Suprapubic skin (tissue), 4 donors: ENCODE measurements at regions not wholly inside any gene's neighbourhood (a gene's known extent, or its start where the extent isn't known, plus 50 kb on each side); places are given as distances from the start of the nearest gene placed in this dataset.

Experiments used
- DNase-seq, 2 donors: peaks; one replicate each; pipeline ENCODE4 v3.0.0-alpha.2; 2019; ENCODE audit warnings: low spot score in 2 of 2
- H3K27ac ChIP-seq: fragments of 200-600 bp; sonication (generic); one replicate; pipeline ENCODE4 v1.5.1; 2019
- H3K27me3 ChIP-seq: fragments of 200-600 bp; sonication (generic); one replicate; pipeline ENCODE4 v1.5.1; 2019
- H3K36me3 ChIP-seq: fragments of 200-600 bp; sonication (generic); one replicate; pipeline ENCODE4 v1.5.1; 2019
- H3K4me1 ChIP-seq: fragments of 200-600 bp; sonication (generic); one replicate; pipeline ENCODE4 v1.5.1; 2019
- H3K4me3 ChIP-seq: fragments of 200-600 bp; sonication (generic); one replicate; pipeline ENCODE4 v1.5.1; 2019; ENCODE audit warnings: mild to moderate bottlenecking
- H3K9me3 ChIP-seq: fragments of 200-600 bp; sonication (generic); one replicate; pipeline ENCODE4 v1.5.1; 2019
- EP300 ChIP-seq: sonication (generic); formaldehyde crosslinking; IDR thresholded peaks from one replicate; pipeline ENCODE4 v1.6.1; 2017; ENCODE audit warnings: antibody characterized with exemption
- POLR2A ChIP-seq, 2 donors: fragments of 450-650 bp; IDR thresholded peaks; one replicate each; pipeline ENCODE4 v1.6.1; 2017; ENCODE audit warnings: antibody characterized with exemption in 2 of 2, mild to moderate bottlenecking in 2 of 2, moderate library complexity in 2 of 2
- POLR2AphosphoS5 ChIP-seq, 3 donors: sonication (generic); formaldehyde crosslinking; IDR thresholded peaks; one replicate each; pipeline ENCODE4 v1.6.1; 2017; ENCODE audit warnings: antibody characterized with exemption in 3 of 3
- WGBS: methylation state at CpG from one replicate; pipeline ENCODE4 v1.1.5; 2018; 5-methylcytosine and 5-hydroxymethylcytosine counted together
- TF ChIP-seq, protein P1 (sequence below), 2 donors: fragments of 200-600 bp in 1 of 2; fragments of 450-650 bp in 1 of 2; sonication (generic) in 1 of 2; IDR thresholded peaks; one replicate each; pipeline ENCODE4 v1.5.1; 2016 to 2019; ENCODE audit warnings: antibody characterized with exemption in 2 of 2, mild to moderate bottlenecking in 1 of 2, moderate library complexity in 1 of 2

GRCh38 chr7:34207810-34208209 lies 302.5 kb downstream of the BMPER start:
- Histone ChIP-seq H3K27ac (no peak overlapping the region), H3K36me3 (no peaks in the 10 kb centered on the region), H3K27me3 (no peaks in the 10 kb centered on the region), H3K4me3 (no peak overlapping the region), H3K9me3 (no peaks in the 10 kb centered on the region), H3K4me1 (no peaks in the 10 kb centered on the region)
- DNase-seq: no peak
- 91% methylated on average over 5 of the region's 5 CpGs for WGBS
- TF ChIP-seq POLR2AphosphoS5 (IDR thresholded peaks at IDR 0.05) (no peak), POLR2A (IDR thresholded peaks at IDR 0.05) (no peak), EP300 (no peak)
- TF ChIP-seq, protein P1, sequence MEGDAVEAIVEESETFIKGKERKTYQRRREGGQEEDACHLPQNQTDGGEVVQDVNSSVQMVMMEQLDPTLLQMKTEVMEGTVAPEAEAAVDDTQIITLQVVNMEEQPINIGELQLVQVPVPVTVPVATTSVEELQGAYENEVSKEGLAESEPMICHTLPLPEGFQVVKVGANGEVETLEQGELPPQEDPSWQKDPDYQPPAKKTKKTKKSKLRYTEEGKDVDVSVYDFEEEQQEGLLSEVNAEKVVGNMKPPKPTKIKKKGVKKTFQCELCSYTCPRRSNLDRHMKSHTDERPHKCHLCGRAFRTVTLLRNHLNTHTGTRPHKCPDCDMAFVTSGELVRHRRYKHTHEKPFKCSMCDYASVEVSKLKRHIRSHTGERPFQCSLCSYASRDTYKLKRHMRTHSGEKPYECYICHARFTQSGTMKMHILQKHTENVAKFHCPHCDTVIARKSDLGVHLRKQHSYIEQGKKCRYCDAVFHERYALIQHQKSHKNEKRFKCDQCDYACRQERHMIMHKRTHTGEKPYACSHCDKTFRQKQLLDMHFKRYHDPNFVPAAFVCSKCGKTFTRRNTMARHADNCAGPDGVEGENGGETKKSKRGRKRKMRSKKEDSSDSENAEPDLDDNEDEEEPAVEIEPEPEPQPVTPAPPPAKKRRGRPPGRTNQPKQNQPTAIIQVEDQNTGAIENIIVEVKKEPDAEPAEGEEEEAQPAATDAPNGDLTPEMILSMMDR (IDR thresholded peaks at IDR 0.05): no peak

GRCh38 chr7:34208878-34209621 lies 303.7 kb downstream of the BMPER start:
- Histone ChIP-seq H3K9me3 (no peaks in the 10 kb centered on the region), H3K4me3 (no peak overlapping the region), H3K27me3 (no peaks in the 10 kb centered on the region), H3K4me1 (no peaks in the 10 kb centered on the region), H3K36me3 (no peaks in the 10 kb centered on the region), H3K27ac (no peak overlapping the region)
- WGBS: 75% methylated on average over 5 of the region's 5 CpGs
- no peak for DNase-seq
- TF ChIP-seq POLR2AphosphoS5 (IDR thresholded peaks at IDR 0.05): no peak
- TF ChIP-seq POLR2A (IDR thresholded peaks at IDR 0.05): no peak
- TF ChIP-seq, protein P1 (IDR thresholded peaks at IDR 0.05): no peak
- no peak for TF ChIP-seq EP300

DNA sequence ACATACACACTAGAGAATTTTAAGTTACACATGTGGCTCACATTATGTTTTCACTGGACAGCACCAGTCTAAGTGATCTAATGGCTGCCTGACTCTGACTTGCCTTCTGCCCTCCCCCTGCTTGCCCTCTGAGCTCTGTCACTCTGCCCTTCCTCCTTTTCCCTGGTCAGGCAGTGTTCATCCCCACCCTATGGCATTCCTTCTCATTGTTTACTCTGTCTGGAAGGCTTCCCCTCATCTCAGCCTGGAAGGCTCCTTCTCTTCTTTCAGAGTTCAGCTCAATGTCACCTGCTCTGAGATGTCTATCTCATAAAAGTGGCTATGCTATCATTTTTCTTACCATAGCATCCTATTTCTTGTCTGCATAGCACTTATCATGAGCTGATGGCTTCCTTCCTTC lies 305.7 kb downstream of the BMPER start:
- no peak for DNase-seq
- H3K27me3 ChIP-seq: no peaks in the 10 kb centered on the region
- no peak overlapping the region for H3K4me3 ChIP-seq
- no peak overlapping the region for H3K27ac ChIP-seq
- no peaks in the 10 kb centered on the region for H3K36me3 ChIP-seq
- H3K9me3 ChIP-seq: no peaks in the 10 kb centered on the region
- no peaks in the 10 kb centered on the region for H3K4me1 ChIP-seq
- TF ChIP-seq, protein P1 (IDR thresholded peaks at IDR 0.05): no peak
- TF ChIP-seq EP300 (no peak), POLR2A (IDR thresholded peaks at IDR 0.05) (no peak), POLR2AphosphoS5 (IDR thresholded peaks at IDR 0.05) (no peak)

- no peak overlapping the region for H3K27ac ChIP-seq
- no peaks in the 10 kb centered on the region for H3K27me3 ChIP-seq
- DNase-seq: no peak
- no peak for TF ChIP-seq POLR2AphosphoS5 (IDR thresholded peaks at IDR 0.05)
- no peak for TF ChIP-seq POLR2A (IDR thresholded peaks at IDR 0.05)
- TF ChIP-seq, protein P1 (IDR thresholded peaks at IDR 0.05): no peak
- no peak for TF ChIP-seq EP300
- no peaks in the 10 kb centered on the region for H3K9me3 ChIP-seq
- no peaks in the 10 kb centered on the region for H3K36me3 ChIP-seq
- H3K4me3 ChIP-seq: no peak overlapping the region
- WGBS: 89% methylated on average over 1 of the region's 1 CpG
- no peaks in the 10 kb centered on the region for H3K4me1 ChIP-seq
Observed at GRCh38 chr7:34217972-34218371, 312.6 kb downstream of the BMPER start.

DNA sequence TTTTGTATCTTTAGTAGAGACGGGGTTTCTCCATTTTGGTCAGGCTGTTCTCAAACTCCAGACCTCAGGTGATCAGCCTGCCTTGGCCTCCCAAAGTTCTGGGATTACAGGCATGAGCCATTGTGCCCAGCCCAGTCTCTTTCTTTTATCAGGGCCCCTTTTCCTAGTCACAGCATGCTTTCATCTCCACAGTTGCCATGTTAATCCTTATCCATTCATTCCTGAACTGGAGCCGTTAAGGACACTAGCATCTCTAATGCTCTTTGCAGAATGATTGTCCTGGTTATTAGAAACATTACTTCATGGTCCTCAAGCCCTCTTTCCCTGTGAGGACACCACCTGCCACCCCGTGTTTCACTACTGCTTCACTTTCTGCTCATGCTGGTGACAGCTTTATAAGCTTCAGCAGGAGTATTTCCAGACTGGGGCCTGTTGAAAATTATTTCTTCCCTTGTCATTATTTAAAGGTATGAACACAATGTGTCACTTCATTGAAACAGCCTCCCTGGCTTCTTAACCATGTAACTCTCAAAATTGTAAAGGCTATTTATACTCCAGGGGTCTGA lies 313.9 kb downstream of the BMPER start:
- TF ChIP-seq POLR2AphosphoS5 (IDR thresholded peaks at IDR 0.05): no peak
- TF ChIP-seq POLR2A (IDR thresholded peaks at IDR 0.05): no peak
- TF ChIP-seq EP300: no peak
- TF ChIP-seq, protein P1 (IDR thresholded peaks at IDR 0.05): no peak
- no peaks in the 10 kb centered on the region for H3K36me3 ChIP-seq
- no peaks in the 10 kb centered on the region for H3K27me3 ChIP-seq
- no peaks in the 10 kb centered on the region for H3K4me1 ChIP-seq
- H3K4me3 ChIP-seq: no peak overlapping the region
- no peak overlapping the region for H3K27ac ChIP-seq
- 76% methylated on average over 3 of the region's 3 CpGs for WGBS
- no peak for DNase-seq
- H3K9me3 ChIP-seq: no peaks in the 10 kb centered on the region
